ENCODE measurements at regions not wholly inside any gene's neighbourhood (a gene's known extent, or its start where the extent isn't known, plus 50 kb on each side); places are given as distances from the start of the nearest gene placed in this dataset.

GRCh38 chr4:162503868-162504267 is 340.1 kb upstream of the FSTL5 start:
- TF ChIP-seq EZH2 (IDR thresholded peaks at IDR 0.05; ENCODE audit: insufficient read depth, poor library complexity, severe bottlenecking) (no peak), EZH2phosphoT487 (IDR thresholded peaks at IDR 0.05; ENCODE audit: insufficient read depth, low read depth) (no peak)
